Transverse colon (tissue), 4 donors: ENCODE measurements at regions not wholly inside any gene's neighbourhood (a gene's known extent, or its start where the extent isn't known, plus 50 kb on each side); places are given as distances from the start of the nearest gene placed in this dataset.

ENCODE experiments used
- DNase-seq: peaks from one replicate; pipeline ENCODE4 v3.0.0-alpha.2; 2019
- H3K27ac ChIP-seq, 4 donors: fragments of 200-600 bp; sonication (generic); 2 replicates each; pipeline ENCODE4 v1.5.1; 2016 to 2018; ENCODE audit warnings: inconsistent platforms in 4 of 4
- H3K27me3 ChIP-seq: fragments of 200-600 bp; sonication (generic); 2 replicates; pipeline ENCODE4 v1.5.1; 2017; ENCODE audit warnings: inconsistent platforms
- H3K36me3 ChIP-seq, 4 donors: fragments of 200-600 bp; sonication (generic); 2 replicates each; pipeline ENCODE4 v1.5.1; 2017 to 2019; ENCODE audit warnings: inconsistent platforms in 4 of 4
- H3K4me1 ChIP-seq, 4 donors: fragments of 200-600 bp; sonication (generic); 2 replicates each; pipeline ENCODE4 v1.5.1; 2017 to 2020; ENCODE audit warnings: inconsistent platforms in 4 of 4
- H3K4me3 ChIP-seq, 4 donors: fragments of 200-600 bp; sonication (generic); 1 replicate in 1 of 4; 2 replicates in 3 of 4; pipeline versions ENCODE4 v1.5.1 to v1.6.1; 2017 to 2019; ENCODE audit warnings: inconsistent platforms in 4 of 4
- H3K9me3 ChIP-seq, 2 donors: fragments of 200-600 bp; sonication (generic); 2 replicates each; pipeline ENCODE4 v1.5.1; 2017 to 2019; ENCODE audit warnings: inconsistent platforms in 2 of 2
- EP300 ChIP-seq: sonication (generic); formaldehyde crosslinking; IDR thresholded peaks from one replicate; pipeline ENCODE4 v1.6.1; 2017; ENCODE audit warnings: antibody characterized with exemption, low read depth
- POLR2A ChIP-seq: fragments of 450-650 bp; IDR thresholded peaks from one replicate; pipeline ENCODE4 v1.6.1; 2016; ENCODE audit warnings: antibody characterized with exemption, mild to moderate bottlenecking, moderate library complexity
- POLR2AphosphoS5 ChIP-seq, 3 donors: sonication (generic); formaldehyde crosslinking; IDR thresholded peaks; one replicate each; pipeline ENCODE4 v1.6.1; 2016; ENCODE audit warnings: antibody characterized with exemption in 3 of 3
- WGBS, 2 donors: methylation state at CpG; one replicate each; pipeline ENCODE4 v1.1.5; 2018; ENCODE audit warnings: low coverage in 1 of 2; 5-methylcytosine and 5-hydroxymethylcytosine counted together
- in situ Hi-C, 4 donors: fragments of 200-750 bp; cut with MboI; loops; one replicate each; pipeline versions ENCODE4 v1.15.0 to v1.15.1; 2017; ENCODE audit warnings: low sequenced_read_pairs in 3 of 4, low pct_ligation_motif_present in 1 of 4, low pct_unique_long_range_greater_than_20kb in 1 of 4
- intact Hi-C: fragments of 100-400 bp; cut with DNase I; formaldehyde crosslinking; loops from one replicate; pipeline ENCODE4 v1.15.1; 2023; ENCODE audit warnings: low total_unique reads
- TF ChIP-seq, protein P1 (sequence below), 5 experiments: fragments of 200-600 bp in 3 of 5; fragments of 450-650 bp in 2 of 5; sonication (generic) in 3 of 5; IDR thresholded peaks; 1 replicate in 2 of 5; 2 replicates in 3 of 5; pipeline ENCODE4 v1.5.1; 2016 to 2017; ENCODE audit warnings: antibody characterized with exemption in 5 of 5, inconsistent platforms in 3 of 5, mild to moderate bottlenecking in 2 of 5, moderate library complexity in 1 of 5

DNA sequence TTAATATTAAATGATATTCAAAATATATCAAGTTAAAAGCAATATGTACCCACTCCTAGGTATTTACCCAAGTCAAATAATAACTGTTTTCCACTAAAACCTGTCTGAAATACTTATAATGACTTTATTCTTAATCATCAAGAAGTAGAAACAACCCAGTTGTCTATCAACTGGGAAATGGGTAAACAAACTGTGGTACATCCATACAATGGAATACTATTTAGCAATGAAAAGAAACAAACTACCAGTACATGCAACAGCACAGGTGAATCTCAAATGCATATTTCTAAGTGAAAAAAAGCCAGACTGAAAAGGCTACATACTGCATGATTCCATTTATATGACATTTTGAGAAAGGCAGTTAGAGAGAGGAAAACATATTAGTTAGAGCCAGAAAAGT is 559.9 kb downstream of the MBD2 start:
- H3K4me1 ChIP-seq = no peaks in the 10 kb centered on the region
- intact Hi-C loops (no loop called here), in situ Hi-C loops (no loop called here)
- peaks cover 0 to 4% of the 10 kb centered on the region in 2 donors for H3K9me3 ChIP-seq
- no peaks in the 10 kb centered on the region for H3K27me3 ChIP-seq
- no peaks in the 10 kb centered on the region for H3K36me3 ChIP-seq
- H3K4me3 ChIP-seq = no peak overlapping the region
- no peak overlapping the region for H3K27ac ChIP-seq
- TF ChIP-seq EP300 (no peak), POLR2A (no peak), POLR2AphosphoS5 (IDR thresholded peaks at IDR 0.05) (no peak)
- TF ChIP-seq, protein P1, sequence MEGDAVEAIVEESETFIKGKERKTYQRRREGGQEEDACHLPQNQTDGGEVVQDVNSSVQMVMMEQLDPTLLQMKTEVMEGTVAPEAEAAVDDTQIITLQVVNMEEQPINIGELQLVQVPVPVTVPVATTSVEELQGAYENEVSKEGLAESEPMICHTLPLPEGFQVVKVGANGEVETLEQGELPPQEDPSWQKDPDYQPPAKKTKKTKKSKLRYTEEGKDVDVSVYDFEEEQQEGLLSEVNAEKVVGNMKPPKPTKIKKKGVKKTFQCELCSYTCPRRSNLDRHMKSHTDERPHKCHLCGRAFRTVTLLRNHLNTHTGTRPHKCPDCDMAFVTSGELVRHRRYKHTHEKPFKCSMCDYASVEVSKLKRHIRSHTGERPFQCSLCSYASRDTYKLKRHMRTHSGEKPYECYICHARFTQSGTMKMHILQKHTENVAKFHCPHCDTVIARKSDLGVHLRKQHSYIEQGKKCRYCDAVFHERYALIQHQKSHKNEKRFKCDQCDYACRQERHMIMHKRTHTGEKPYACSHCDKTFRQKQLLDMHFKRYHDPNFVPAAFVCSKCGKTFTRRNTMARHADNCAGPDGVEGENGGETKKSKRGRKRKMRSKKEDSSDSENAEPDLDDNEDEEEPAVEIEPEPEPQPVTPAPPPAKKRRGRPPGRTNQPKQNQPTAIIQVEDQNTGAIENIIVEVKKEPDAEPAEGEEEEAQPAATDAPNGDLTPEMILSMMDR (IDR thresholded peaks at IDR 0.05) = no peak
- no peak for DNase-seq

DNA sequence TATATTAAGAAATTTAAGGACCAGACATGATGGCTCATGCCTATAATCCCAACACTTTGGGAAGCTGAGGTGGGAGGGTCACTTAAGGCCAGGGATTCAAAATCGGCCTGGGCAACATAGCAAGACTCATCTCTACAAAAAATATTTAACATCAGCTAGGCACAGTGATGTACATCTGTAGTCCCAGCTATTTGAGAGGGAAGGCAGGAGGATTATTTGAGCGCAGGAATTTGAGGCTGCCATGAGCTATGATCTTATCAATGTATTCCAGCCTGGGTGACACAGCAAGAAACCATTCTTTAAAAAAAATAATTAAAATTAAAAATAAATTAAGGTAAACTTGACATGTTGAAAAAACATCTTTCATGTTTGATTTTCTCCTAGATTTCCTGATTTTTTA is 564.2 kb downstream of the MBD2 start:
- H3K27ac ChIP-seq = no peak overlapping the region
- H3K9me3 ChIP-seq = no peaks in the 10 kb centered on the region
- no peaks in the 10 kb centered on the region for H3K36me3 ChIP-seq
- H3K27me3 ChIP-seq = no peaks in the 10 kb centered on the region
- H3K4me3 ChIP-seq = no peak overlapping the region
- no peaks in the 10 kb centered on the region for H3K4me1 ChIP-seq
- no peak for DNase-seq
- TF ChIP-seq POLR2A = no peak
- intact Hi-C loops = no loop called here
- WGBS, 2 donors = 65 to 100% methylated on average over 1 to 2 of the region's 2 CpGs
- in situ Hi-C loops = no loop called here

DNA sequence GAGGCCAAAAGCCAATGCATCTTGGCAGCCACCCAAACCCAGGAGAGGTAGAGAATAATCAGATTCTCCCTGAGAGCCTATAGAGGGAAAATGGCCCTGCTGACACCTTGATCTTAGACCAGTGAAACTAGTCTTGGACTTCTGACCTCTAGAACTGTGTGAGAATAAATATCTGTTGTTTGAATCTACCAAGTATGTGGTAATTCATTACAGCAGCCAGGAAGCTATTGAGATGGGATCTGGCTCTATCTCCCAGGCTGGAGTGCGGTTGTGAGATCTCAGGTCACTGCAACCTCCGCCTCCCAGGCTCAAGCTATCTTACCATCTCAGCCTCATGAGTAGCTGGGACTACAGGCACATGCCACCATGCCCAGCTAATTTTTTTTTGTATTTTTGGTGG is 567.2 kb downstream of the MBD2 start:
- H3K27ac ChIP-seq = no peak overlapping the region

DNA sequence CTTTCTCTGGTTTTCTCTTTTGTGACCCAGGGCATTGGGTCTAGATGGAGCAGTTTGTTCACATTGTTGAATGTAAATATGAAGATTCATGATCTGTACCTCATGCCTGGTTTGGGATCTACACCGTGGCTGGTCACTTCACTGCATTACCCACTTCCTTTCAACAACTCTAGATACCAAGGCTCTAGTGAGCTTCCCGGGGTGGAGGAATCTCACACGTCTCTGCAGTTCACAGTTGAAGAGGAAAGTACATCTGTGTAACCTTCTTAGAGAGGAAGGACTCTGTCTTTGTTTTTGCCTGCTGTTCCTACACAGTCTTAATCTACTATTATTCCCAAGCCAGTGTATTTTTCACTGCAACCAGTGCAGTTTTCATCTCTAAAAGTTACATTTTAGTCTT is 574.8 kb downstream of the MBD2 start:
- no peaks in the 10 kb centered on the region for H3K4me1 ChIP-seq
- DNase-seq = no peak
- no peak overlapping the region for H3K27ac ChIP-seq
- TF ChIP-seq POLR2AphosphoS5 (IDR thresholded peaks at IDR 0.05) = no peak
- H3K9me3 ChIP-seq = no peaks in the 10 kb centered on the region
- H3K27me3 ChIP-seq = no peaks in the 10 kb centered on the region
- 17 to 32% methylated on average over 1 to 3 of the region's 3 CpGs for WGBS, 2 donors
- no peaks in the 10 kb centered on the region for H3K36me3 ChIP-seq
- intact Hi-C loops = no loop called here
- in situ Hi-C loops = no loop called here
- no peak overlapping the region for H3K4me3 ChIP-seq

More for the DNA sequence above, 567.2 kb downstream of the MBD2 start:
- Histone ChIP-seq H3K9me3 (no peaks in the 10 kb centered on the region), H3K27me3 (no peaks in the 10 kb centered on the region), H3K36me3 (no peaks in the 10 kb centered on the region), H3K4me3 (no peak overlapping the region), H3K4me1 (no peaks in the 10 kb centered on the region)
- no peak for DNase-seq
- in situ Hi-C loops (no loop called here), intact Hi-C loops (no loop called here)
- 87% methylated on average over 2 of the region's 2 CpGs; no CpG with 5 or more reads in 1 of the 2 donors for WGBS, 2 donors
- TF ChIP-seq, protein P1 (IDR thresholded peaks at IDR 0.05) = no peak
- TF ChIP-seq POLR2AphosphoS5 (IDR thresholded peaks at IDR 0.05) (no peak), POLR2A (no peak), EP300 (no peak)

DNA sequence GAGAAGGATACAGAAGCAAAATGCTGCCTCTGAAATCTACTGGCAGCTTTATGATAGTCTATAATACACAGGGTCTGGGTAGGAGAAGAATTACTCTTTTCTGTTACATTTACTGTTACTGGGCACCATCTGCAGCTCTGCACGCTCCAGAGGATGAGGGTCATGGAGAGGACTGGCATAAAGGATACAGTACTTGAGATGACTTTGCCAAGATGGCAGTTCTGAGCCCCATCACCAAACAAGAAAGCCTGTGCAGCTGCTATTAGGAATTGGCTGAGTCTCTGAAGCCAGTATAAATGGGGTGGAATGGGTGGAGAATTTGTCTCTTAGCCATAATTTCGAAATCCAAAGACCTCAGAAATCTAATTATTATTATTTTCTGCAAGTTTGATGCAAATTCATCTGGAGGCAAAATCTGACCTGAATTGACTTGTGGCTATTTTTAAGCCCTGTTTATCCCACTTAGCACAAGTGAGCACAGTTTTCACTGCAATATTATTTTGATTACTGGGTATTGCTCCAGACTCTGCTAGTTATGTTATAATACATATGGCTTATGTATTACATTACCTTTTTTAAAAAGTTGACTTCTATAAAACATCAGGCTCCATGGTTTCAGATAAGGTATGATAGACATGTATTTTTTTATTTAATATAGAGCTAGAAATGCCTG is 579.5 kb downstream of the MBD2 start:
- no peak overlapping the region for H3K4me3 ChIP-seq
- H3K27me3 ChIP-seq = no peaks in the 10 kb centered on the region
- no peaks in the 10 kb centered on the region for H3K9me3 ChIP-seq
- H3K36me3 ChIP-seq = no peaks in the 10 kb centered on the region
- in situ Hi-C loops = no loop called here
- TF ChIP-seq, protein P1 (IDR thresholded peaks at IDR 0.05) = no peak
- no peak for TF ChIP-seq POLR2A
- no peak for TF ChIP-seq EP300
- no peak for TF ChIP-seq POLR2AphosphoS5 (IDR thresholded peaks at IDR 0.05)
- no peaks in the 10 kb centered on the region for H3K4me1 ChIP-seq
- intact Hi-C loops = no loop called here
- no peak for DNase-seq
- WGBS, 2 donors = 32% methylated on average over 2 of the region's 2 CpGs; no CpG with 5 or more reads in 1 of the 2 donors
- no peak overlapping the region for H3K27ac ChIP-seq
